HG03469 (cell line): ENCODE measurements at regions not wholly inside any gene's neighbourhood (a gene's known extent, or its start where the extent isn't known, plus 50 kb on each side); places are given as distances from the start of the nearest gene placed in this dataset.
A peak's percentile ranks its signal among the peaks of the same experiment; 100 is the strongest.

Experiments used
- ATAC-seq: cut with Tn5 transposase; IDR thresholded peaks from one replicate; pipeline ENCODE4 v1.9.1; 2021; ENCODE audit warnings: mild to moderate bottlenecking, moderate library complexity, moderate number of reproducible peaks; ENCODE audit not compliant: unreplicated experiment

DNA sequence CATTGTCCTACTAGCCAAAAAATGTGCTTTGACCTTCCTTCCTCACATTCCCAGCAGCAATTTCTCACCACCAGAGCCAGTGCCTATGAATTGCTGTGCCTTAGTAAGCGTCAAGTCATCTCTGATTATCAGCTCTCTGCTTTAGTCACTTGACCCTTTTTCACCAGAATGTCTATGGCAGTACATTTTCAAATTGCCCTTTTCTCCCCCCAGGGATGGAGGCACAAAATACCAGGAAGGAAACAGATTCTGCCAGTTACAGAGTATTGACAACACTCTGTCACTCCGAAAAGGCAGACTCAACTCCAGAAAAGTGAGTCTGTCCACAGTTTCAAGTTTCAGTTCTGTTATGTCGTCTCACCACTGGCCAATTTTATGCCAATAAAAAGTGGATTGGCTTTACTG, 167.4 kb downstream of the TNFSF18 start:
- peak; percentile 50 for ATAC-seq

DNA sequence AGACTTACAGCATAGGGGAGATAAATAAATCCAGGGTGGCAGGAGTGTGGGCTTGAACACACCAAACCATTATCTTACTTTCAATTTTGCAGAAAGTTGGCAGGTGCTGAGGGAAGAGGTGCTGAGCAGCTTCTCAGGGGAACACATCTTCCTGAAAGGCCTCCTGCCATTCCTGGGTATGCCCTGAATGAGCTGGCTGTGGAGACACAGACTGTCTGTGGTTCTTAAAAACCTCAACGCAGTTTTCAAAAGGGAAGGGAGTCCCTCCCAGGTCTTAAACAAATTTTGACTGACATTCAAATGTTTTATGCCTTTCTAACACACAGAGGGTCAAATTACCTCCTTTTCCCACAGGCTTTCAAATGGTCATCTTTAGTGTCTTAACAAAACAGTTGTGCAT, 166.9 kb downstream of the TNFSF18 start:
- ATAC-seq: peak; percentile 23

DNA sequence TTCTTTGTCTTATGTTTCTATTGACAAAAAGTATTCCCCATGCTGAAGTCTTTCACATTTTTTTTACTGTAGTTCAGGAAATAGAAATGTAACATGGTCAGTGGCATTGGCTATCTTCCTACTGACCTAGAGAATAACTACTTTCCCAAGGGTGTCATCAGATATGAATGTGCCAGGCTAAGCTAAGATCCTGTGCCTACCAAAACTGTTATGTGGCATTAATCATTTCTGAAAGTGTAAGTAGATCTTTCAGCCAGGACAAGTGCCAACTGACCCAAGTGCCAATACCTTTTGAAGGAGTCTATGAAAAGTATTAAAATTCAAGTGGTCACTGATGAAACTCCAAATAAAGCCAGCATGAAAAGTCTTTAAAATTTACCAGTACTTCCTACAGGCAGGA, 165.3 kb downstream of the TNFSF18 start:
- ATAC-seq: no peak

DNA sequence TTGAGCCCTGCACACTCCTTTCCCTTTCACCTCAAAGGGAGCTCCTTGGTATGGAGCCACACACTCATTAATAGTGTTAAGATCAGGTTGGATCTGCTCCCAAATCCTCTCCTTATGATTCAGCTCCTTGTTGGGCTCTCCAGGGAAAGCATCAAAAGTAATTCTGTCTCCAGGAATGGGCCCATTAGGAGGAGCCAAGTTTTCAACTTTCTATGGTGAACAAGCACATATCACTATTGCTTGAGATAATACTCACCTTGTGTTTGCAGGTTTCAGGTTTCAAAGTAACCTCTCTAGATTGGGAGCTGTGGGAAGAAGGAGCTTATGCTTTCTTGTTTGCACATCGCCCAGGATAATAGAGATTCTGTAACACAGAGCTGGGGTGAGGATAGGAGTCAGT, 164.8 kb downstream of the TNFSF18 start:
- ATAC-seq: no peak

DNA sequence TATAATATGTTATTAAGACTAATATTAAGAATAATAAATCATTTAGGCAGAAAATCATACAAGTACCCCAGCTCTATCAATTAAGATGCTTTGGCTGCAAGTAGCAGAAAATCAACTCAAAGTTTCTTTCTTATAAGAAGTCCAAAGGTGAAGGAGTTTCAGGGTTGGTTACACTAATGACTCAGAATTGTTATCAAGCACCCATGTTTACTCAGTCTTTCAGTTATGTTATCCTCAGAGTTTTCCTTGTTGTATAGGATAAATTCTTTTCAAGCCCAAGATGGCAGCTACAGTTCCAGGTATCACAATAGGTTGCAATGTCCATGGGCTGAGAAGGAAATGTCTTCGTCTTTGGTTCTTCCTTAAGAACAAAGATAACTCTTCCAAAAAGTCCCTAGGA, 163.6 kb downstream of the TNFSF18 start:
- ATAC-seq: no peak

DNA sequence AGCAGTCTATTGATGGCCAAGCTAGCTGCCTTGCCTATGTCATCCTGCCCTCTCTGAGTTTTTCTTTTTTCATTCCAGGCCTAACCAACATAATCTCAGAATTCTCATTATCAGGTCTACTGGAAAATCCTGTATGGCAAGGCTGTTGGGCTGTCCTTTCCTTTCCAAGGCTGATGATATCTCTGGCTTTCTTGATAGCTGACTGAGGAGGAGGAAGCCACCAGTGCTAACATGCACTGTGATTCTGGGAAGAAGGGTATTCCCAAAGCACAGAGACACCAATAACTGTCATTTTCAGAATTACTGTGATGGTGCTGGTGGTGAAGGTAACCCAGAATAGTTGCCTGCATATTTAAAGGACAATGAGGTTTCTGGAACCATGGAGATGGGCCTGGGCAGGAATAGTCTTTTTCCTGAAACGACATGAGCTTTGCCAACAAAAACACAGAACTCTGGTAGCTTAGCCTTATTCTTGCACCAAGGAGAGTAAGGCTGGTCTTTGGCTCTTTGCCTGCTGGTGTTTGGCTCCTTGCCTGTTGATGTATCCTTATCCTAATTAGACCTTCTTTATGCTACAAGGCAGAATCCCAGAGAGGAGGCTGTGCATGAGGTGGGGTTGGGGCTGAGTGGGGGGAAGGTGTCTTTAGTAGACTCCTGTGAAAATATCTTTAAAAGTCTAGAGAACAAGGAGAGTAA, 157.4 kb downstream of the TNFSF18 start:
- no peak for ATAC-seq

DNA sequence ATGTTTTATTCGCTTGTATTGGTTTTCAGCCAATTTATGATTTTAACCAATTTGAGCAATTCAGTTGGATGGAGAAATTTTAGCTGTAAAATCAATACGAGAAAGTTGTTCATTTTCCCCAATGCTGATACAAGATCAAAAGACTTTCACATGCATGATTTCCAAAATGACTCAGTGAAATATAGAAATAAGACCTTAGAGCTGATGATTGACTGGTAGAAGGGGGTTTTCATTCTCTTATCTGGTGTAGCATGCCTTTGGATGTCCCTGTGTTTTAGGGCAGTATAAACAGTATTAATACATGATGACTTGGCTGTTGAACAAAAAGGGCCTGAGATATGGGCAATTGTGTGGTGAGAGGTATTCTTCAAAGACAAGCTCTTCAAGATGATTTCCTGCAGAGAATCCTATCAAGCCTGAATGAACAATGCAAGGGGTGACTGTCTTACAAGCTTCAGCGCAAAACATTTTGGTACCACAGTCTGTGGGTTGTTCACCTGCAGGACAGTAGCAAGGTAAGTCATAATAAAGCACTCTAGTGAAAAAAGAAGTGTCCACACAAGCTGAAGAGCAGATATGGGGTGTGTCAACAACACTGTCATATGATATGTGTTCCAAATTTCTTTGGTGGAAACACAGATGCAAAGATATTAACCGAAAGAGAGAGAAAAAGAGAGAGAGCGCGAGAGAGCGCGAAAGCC, 156.2 kb downstream of the TNFSF18 start:
- ATAC-seq: no peak

DNA sequence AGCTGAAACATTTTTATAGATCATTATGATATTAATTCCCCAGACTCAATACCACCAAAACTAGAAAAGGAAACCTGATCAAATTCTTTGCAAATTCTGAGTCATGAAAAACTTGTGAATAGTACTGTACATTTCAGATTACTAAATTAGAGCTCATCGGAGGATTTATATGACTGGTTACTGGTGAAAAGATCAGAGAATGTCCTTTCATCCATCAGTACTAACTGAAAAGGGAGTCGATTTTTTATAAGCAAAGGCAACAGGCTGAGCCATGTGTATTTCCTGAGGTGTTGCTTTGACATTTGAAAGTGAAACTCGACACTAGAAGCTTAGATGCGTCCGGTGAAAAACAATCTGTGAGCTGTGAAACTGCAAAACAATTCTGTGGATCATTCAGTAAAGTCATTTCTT, 155.7 kb downstream of the TNFSF18 start:
- no peak for ATAC-seq

DNA sequence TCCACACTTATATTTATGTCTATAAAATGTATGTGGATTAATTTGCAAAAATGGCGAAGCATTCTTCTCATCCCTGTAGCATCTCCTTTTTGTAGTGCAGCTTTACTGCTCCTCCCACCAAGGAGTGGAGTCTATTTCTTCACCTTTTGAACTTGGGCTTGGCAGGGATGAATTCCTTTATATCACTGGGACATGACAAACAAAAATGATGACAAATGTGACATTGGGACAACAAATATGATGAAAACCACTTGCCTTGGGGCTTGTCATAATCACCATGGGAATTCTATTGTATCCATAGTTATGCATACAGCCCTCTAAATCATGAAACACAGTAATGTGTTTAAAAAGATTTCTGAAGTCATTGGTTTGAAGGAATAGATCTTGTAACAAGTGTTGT, 155.0 kb downstream of the TNFSF18 start:
- ATAC-seq: no peak

DNA sequence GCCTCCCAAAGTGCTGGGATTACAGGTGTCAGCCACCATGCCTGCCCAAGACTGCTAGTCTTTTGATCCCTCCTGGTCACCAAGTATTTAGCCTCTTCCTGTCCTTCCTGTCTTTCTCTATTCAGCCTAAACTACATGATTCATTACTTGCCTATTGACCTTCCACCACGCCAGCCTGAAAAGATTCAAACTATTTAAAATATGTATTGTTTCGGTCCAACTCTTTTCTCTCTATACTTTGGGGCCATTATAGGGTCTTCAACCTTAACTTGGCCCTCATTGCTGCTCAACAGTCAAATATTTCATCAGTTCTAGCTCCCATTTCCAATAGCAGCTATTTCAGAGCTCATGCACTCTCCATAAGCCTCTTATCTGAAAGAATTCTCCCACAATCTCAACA, 153.0 kb downstream of the TNFSF18 start:
- no peak for ATAC-seq

DNA sequence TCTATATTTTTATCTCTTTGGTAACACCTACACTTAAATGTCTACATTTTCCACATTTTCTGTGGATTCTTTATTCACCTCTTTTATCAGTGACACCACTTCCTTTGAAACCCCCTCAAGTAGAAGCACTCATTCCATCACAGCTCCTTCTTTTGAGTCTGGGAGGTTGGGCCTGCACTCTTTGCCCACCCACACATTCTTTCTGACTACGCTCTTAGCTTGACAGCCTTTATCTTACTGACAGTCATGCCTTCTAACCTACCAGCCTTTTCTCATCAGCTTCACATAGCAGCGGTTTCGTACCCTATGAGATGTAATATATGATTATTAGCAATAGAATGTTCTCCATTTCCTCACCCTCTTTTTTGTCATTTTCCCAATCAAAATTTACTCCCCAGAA, 151.9 kb downstream of the TNFSF18 start:
- no peak for ATAC-seq

DNA sequence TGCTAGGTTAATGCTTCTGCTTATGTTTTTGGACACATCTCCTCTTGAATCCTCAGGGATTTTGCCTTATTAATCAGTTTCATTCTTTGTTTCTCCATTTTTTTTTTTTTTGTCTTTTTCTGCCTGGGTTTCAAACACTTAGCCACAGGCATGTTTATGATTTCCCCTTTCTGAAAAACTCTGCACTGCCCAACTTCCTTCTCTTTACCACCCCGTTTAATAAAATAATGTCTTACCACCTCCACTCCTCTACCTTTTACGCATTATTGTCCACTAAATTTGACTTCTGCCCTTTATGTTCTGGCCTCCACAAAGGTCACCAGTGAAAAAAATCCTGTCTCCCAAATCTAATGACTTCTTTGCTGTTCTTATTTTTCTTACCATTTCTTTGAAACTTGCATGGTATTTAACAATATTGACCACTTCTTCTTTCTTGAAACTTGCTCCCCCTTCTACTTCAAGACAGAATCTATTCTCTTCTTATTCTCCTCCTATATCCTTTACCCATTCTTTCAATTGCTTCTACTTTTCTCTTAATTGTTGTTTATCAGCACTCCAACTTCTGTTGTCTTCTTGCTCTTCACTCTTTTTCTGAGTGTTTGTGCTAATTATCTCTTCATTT, 150.3 kb downstream of the TNFSF18 start:
- ATAC-seq: no peak

DNA sequence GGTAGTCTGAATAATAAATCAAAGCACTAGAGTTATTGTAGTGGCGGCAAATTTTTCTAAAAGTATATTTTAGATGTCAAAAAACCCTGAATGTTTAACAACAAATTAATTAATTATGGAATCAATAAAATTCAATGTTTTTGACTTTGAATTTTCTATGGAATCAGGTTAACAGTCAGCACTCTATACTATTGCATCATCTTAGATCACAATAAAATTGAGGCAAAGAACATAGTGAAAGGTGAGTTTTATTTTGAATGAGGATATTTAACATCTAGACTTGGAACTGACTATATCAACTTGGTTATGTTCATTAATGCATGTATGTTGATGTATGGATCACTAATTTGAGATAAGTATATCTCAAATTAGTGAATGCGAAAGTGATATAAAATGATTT, 148.5 kb downstream of the TNFSF18 start:
- ATAC-seq: no peak

DNA sequence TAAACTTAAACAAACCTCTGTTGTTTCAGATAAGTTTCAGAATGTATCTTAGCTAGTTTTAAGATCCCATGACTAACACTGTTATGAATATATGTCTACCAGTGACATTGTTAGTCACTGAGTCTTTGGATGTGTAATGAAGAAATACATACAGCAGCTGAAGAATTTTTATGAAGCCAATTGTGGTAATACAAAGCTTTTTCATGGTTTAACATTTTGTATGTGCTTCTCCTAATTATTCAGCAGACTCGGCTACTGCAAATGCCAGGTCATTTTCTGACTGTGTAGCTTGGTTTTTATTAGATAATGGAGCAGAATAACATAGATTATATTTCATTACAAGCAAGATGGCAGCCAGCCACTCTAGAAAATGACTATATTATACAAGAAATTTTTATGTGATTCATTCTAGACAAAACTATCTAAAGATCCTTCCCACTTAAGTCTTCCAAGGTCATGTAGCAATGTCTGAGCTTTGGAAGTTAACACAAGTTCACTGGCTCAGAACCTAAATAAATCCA, 147.8 kb downstream of the TNFSF18 start:
- no peak for ATAC-seq

DNA sequence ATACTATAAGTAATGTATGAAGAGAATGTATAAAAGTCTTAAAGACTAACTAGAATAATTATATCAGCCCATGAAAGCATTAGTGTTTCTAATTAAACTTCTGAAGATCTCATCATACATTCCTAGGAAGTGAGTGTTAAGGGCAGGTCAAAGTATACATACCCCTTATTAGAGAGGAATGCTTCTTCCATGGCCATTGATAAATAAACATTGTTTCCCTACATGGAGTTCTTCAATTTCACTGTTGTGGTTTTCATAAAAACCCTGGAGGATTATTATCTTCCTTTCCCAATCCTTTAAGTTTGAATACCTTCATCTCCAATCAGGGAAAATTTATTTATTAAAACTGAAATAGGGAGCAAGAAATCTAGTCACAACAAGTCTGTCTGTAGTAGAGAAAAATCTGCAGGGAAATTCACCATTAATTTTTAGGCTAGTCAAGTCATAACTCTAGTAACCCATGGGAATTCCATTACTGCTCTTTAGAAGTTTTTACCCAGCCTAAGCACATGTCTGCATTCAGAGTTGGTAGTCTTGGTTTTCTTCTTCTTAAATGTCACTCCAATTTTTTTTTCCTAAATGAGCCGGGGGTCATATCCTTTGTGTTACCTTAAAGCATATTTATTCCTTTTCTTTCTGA, 147.0 kb downstream of the TNFSF18 start:
- no peak for ATAC-seq

DNA sequence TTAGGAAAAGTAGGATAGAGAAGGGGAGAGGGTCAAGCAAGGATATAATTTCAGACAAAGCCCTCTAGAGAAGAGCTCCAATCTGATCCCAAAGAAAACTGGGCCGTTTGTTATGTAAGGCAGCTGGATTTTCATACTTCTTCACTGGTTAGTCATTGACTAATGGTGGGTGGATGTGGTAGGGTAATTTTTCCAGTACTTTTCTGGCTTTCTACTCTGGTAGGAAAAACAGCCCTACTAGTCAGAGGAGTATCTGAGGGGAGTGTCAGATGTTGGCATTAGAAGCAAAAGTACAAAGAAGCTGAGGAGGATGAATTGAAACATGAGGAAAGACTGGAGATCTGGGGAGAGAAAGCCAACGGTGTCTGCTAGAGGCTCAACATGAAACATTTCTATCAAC, 145.3 kb downstream of the TNFSF18 start:
- ATAC-seq: no peak

DNA sequence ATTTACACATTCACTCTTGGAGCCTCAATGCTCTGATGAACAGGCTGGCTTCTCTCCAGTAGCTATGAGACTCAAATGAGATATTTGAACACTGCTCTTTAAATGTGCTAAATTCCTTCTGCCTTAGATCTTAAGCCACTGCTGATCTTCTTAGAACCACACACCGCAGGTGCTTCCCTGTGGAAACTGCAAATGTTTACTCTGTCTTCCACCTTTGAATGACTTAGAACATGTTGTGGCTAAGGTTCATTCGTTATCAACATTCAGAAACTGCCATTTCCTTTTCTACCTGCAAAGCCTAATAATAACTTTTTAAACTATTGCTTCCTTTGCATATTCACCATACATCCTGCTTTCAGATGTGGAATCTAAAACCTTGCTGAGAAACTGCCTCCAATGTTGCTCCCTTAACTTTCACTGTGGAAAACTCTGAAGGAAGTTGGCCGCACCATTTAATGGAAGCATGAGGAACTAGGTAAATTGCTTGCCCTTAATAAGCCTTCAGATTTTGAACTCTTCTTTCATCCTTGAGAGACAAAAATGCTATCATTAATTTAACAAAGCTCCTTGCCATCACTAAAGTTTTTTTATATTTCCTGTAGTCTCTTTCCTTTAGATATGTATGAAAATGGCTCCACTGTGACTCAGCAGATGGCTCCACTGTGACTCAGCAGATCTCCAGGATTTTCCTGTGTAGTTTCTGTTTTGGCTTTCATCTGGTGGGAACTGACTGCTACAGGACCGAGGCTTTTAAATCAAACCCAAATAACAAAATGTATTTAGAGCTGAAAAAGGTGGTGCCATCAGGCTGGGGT, 143.8 kb downstream of the TNFSF18 start:
- ATAC-seq: no peak

DNA sequence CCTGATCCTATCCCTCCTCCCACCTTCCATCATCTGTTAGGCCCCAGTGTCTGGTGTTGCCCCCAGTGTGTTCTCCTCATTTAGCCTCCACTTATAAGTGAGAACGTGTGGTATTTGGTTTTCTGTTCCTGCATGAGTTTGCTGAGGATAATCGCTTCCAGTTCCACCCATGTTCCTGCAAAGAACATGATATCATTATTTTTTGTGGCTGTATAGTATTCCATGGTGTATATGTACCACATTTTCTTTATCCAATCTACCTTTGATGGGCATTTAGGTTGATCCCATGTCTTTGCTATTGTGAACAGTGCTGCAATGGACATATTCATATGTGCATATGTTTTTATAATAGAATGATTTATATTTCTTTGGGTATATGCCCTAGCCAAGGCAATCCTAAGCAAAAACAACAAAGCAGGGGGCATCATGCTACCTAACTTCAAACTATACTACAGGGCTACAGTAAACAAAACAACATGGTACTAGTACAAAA, 142.9 kb downstream of the TNFSF18 start:
- no peak for ATAC-seq

DNA sequence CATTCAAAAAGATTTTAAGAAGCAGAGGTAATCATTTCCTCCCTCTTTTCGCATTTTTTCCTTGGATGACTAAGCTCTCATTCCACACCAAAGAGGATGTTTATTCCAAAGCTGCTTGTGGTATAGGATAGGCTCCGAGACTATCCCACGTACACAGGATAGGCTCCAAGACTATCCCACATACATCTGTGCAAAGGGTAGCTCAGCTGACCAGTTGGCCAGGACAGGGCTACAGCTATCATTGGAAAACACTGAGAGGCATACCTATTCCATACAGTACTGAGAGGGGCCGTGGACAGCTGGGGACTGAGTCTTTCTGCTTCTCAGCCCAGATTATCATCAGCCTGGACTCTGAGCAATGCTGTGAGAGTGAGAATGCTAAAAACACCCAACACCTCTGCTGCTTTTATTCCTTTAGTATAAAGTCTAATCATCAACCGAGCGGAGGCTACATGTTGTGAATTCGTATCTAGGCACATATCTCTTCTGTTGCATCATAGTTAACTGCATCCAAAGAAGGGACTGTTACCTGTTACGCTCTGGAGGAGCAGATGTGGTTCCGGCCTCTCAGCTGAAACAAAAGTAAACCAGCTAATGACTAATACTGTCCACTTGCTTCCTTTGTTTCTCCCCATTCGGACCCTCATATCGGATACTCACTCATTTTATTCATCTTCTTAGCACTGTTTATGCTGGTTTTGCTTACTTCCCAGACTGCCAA, 141.0 kb downstream of the TNFSF18 start:
- ATAC-seq: no peak

DNA sequence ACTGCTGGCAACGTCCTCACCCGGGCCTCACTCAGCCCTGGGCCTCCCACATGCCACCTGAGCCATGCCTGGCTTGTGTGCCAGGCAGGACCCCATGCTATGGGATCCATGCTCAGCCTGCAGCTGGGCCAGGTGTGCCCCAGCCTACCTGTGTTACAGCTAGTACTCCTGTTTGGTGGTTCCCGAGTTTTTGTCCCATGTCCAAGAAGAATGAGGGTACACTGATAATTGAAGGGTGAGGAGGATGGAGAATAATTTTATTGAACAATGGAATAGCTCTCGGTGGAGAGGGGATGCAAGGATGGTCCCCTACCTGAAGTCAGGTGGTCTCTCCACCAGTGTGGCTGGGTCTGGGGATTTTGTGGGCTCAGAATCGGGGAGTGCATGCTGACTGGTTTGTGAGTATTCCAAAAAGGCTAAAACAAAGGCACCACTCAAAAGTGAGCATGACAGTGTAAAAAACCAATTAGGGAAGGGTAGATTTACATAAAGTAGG, 137.9 kb downstream of the TNFSF18 start:
- ATAC-seq: no peak
